Muscle layer of colon (tissue), 2 donors: ENCODE measurements at regions not wholly inside any gene's neighbourhood (a gene's known extent, or its start where the extent isn't known, plus 50 kb on each side); places are given as distances from the start of the nearest gene placed in this dataset.

Experiments
- H3K27ac ChIP-seq: one replicate; pipeline ENCODE4 v1.7.0; 2013; ENCODE audit warnings: low read depth, mild to moderate bottlenecking, low read length, moderate library complexity
- H3K27me3 ChIP-seq, 2 donors: one replicate each; pipeline ENCODE4 v1.7.0; 2013; ENCODE audit warnings: low read length in 2 of 2, mild to moderate bottlenecking in 2 of 2; ENCODE audit not compliant: insufficient read depth in 2 of 2, control insufficient read depth in 1 of 2
- H3K36me3 ChIP-seq: one replicate; pipeline ENCODE4 v1.7.0; 2013; ENCODE audit warnings: mild to moderate bottlenecking, low read length; ENCODE audit not compliant: insufficient read depth
- H3K4me1 ChIP-seq: one replicate; pipeline ENCODE4 v1.7.0; 2013; ENCODE audit warnings: mild to moderate bottlenecking, low read length; ENCODE audit not compliant: insufficient read depth
- H3K4me3 ChIP-seq, 2 donors: one replicate each; pipeline ENCODE4 v1.7.0; 2013; ENCODE audit warnings: low read length in 2 of 2, low read depth in 1 of 2, mild to moderate bottlenecking in 1 of 2, moderate library complexity in 1 of 2
- H3K9ac ChIP-seq: one replicate; pipeline ENCODE4 v1.7.0; 2013; ENCODE audit warnings: low read length
- H3K9me3 ChIP-seq: one replicate; pipeline ENCODE4 v1.7.0; 2013; ENCODE audit warnings: mild to moderate bottlenecking, low read length
- donor health status: abdominal sarcoma.
- donor health status: Adenocarcinoma of cecum.

DNA sequence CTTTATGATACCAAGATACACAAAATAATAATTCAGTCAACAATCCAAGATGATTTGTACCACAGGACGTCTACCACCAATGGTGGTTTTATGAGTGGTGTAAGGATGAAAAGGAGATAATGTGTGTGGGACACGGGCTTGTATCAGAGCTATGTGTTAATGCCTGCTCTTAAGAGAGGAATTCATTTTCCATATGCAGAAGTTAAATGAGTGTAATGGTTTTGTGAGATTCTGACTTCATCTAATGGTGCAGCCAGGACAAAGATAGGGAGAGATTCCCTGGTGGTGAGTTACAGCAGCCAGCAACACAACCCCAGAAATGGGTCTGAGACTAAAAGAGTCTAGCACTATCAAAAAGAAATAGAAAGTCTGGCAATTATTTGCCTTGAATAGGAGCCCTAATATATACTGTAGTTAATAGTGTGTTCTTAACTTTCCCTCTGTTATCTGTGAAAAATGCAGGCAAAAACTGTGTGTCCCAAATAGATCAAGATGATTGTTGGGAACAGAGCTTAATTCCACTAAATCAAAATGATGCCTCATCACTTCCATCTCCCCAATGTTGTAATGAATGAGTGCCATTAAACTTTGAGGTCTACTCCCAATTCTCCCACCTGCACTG is 455.0 kb upstream of the TCF4 start:
- Histone ChIP-seq H3K27ac (no peak overlapping the region), H3K36me3 (no peaks in the 10 kb centered on the region), H3K9me3 (no peaks in the 10 kb centered on the region), H3K27me3 (no peaks in the 10 kb centered on the region), H3K4me1 (no peaks in the 10 kb centered on the region), H3K4me3 (no peak overlapping the region), H3K9ac (no peak overlapping the region)

DNA sequence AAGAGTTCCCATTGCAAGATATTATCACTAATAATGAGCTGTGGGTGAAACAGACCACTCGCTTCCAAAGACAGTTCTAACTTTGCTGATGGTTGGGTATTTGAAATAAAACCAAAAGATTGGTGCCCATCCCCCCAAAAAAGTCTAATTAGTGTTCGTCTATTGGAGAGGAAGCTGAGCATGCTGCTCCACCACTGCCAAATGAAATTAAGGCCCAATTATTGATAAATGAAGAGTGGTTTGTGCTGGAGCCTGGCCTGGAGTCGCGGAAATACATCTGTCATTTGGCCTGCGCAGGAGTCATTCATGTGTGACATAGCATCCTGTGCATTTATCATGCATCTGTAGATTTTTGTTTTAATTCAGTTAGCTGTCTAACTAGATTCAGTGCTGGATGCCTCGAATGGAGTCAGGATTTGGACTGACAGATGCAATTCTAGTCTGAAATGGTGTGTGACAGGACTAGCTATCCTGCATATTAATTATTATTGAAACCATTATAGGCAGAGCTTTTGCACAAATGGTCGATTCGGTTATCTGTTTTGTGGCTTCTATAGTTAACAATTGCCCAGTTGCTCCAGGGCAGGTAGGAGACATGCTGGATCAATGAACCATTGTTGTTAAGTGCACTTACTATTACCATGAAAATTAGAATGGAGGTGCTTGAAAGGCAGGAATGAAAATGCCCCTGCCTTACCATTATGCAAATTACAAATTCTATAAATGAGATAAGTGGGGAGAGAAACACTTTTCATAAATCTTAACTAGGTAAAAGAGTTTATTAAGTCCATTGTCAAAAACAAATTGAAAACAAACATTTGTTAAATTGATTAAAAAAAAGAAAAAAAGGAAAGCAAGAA is 450.4 kb upstream of the TCF4 start:
- no peak overlapping the region for H3K9ac ChIP-seq
- H3K36me3 ChIP-seq = no peaks in the 10 kb centered on the region
- H3K4me1 ChIP-seq = no peaks in the 10 kb centered on the region

DNA sequence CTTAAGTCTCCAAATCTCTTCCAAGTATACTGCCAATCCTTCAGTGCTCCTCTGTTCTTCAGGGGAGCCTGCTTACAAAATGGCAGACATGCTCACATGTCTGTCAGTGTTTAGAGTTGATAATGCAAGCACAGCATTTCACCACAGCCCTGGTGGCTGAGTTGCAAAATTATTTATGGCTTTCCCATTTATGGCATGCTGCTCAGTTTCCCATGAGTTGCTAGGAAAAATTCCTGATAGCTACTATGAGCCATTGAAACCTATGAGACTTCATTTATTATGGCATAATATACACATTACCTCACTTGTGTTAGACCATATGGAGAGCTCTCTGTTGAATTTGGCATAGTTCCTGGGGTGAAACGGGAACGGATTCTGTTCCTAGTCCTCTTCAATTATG is 448.7 kb upstream of the TCF4 start:
- Histone ChIP-seq H3K4me1 (no peaks in the 10 kb centered on the region), H3K9ac (no peak overlapping the region), H3K36me3 (no peaks in the 10 kb centered on the region), H3K27ac (no peak overlapping the region), H3K9me3 (no peaks in the 10 kb centered on the region), H3K27me3 (no peaks in the 10 kb centered on the region), H3K4me3 (no peak overlapping the region)

More for the DNA sequence above, 450.4 kb upstream of the TCF4 start:
- Histone ChIP-seq H3K27ac (no peak overlapping the region), H3K4me3 (no peak overlapping the region), H3K27me3 (no peaks in the 10 kb centered on the region), H3K9me3 (no peaks in the 10 kb centered on the region)

DNA sequence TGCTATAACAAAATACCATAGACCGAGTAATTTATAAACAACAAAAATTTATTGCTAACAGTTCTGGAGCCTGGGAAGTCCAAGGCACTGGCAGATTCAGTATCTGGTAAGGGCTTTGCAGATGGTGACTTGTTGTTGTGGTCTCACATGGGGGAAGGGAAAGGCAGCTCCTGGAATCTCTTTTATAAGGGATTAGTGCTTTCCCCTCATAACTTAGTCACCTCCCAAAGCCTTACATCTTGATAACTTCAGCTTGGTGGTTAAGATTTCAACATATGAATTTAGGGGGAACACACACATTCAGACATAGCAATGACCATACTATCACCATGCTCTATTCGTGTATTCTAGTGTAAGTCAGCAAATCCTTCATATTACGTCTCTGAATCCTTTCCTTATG is 447.6 kb upstream of the TCF4 start:
- Histone ChIP-seq H3K4me3 (no peak overlapping the region), H3K9ac (no peak overlapping the region), H3K9me3 (no peaks in the 10 kb centered on the region), H3K36me3 (no peaks in the 10 kb centered on the region), H3K4me1 (no peaks in the 10 kb centered on the region), H3K27me3 (no peaks in the 10 kb centered on the region), H3K27ac (no peak overlapping the region)

DNA sequence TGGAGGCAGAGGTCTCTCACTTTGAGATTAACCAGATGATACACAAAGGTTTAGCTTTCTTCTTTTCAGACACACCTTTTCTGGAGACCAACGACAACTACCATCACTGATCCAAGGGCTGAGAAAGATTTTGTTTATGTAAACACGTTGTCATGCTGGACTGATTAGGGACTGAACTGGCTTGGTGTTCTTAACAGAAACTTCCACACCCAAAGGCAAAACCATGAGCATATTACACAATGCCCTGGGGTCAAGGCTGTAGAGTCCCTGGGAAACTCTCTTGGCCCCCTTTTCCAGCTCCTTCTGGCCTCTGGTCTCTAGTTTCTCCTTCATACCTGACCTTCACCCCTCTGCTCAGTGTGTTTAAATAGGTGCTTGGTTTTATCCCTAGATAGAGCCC is 447.0 kb upstream of the TCF4 start:
- no peaks in the 10 kb centered on the region for H3K4me1 ChIP-seq
- no peaks in the 10 kb centered on the region for H3K36me3 ChIP-seq
- no peaks in the 10 kb centered on the region for H3K9me3 ChIP-seq
- H3K27me3 ChIP-seq = no peaks in the 10 kb centered on the region
- H3K4me3 ChIP-seq = no peak overlapping the region
- no peak overlapping the region for H3K9ac ChIP-seq
- H3K27ac ChIP-seq = no peak overlapping the region

DNA sequence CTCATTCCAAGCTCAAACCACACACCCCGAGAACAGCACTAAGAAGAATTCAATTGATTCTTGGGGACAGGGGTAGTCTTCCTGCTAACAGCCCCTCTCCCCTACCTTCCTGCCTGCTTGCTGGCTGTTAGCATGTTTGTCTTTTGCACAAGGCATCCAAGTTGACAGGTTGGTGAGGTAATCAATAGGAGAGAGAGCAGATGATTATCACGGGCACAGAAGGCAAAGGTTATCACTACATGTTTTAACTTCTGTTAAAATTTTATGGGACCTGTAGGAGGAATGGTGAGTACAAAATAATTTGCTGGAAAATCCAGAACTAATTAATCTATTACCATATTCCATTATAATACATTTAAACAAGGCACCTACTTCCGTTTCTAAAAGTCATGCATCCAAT is 442.1 kb upstream of the TCF4 start:
- H3K27me3 ChIP-seq = no peaks in the 10 kb centered on the region
- no peak overlapping the region for H3K4me3 ChIP-seq
- H3K9ac ChIP-seq = no peak overlapping the region
- H3K27ac ChIP-seq = no peak overlapping the region
- no peaks in the 10 kb centered on the region for H3K4me1 ChIP-seq
- H3K36me3 ChIP-seq = no peaks in the 10 kb centered on the region
- H3K9me3 ChIP-seq = no peaks in the 10 kb centered on the region

DNA sequence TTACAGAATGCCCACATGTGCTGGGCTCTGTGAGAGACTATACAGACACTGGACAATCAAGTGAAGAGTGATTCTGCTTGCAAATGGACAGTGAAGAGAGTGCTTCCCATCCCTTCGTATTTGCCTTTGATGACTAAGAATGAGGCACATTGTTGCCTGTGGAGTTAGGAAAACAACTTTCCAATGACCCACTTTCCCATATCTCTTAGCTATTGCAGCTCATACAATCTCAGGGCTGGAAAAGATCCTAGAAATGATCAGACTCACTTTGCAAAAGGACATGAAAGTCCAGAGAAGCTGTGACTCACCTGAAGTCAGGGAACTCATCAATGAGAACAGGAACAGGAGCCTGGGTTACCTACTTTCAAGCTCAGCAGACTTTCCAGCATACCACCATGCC is 440.5 kb upstream of the TCF4 start:
- Histone ChIP-seq H3K27ac (no peak overlapping the region), H3K9ac (no peak overlapping the region), H3K4me1 (no peaks in the 10 kb centered on the region), H3K36me3 (no peaks in the 10 kb centered on the region), H3K9me3 (no peaks in the 10 kb centered on the region), H3K4me3 (no peak overlapping the region), H3K27me3 (no peaks in the 10 kb centered on the region)

DNA sequence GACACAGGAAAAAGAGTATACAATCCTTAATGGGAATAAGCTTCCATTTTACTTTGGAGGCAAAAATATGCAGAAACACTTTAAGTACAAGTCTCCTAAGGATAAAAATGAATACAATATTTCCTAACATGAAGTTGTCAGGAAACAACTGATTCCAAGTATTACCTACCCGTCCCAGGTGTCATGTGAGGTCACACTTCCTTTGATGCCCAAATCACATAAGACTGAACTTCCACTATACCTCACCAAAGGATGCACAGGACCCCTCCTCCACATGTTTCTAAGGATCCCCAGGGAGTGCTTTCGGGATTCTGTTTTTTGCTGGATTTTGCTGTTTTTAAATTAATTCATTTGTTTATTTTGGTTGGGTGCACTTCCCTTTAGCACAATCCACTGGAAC is 438.5 kb upstream of the TCF4 start:
- no peak overlapping the region for H3K9ac ChIP-seq
- H3K36me3 ChIP-seq = no peaks in the 10 kb centered on the region
- H3K27me3 ChIP-seq = no peaks in the 10 kb centered on the region

DNA sequence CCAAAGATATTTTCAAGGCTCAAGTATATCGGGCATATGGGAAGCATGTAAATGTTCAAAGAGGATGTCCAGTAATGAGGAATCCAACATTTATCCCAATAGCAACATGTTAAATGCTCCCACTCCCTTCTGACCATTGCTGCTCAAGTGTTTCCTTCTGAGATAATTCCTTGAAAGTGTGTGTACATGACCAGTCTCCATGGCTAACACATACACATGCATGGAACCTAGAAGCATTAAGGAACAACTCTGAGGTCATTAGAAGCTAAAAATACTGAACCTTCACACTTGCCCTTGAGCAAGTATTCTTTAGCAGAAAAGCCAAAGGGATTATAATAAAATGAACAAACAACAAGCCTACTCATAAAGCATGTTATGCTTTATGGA is 433.8 kb upstream of the TCF4 start:
- no peaks in the 10 kb centered on the region for H3K4me1 ChIP-seq
- no peak overlapping the region for H3K27ac ChIP-seq
- H3K9me3 ChIP-seq = no peaks in the 10 kb centered on the region
- no peaks in the 10 kb centered on the region for H3K36me3 ChIP-seq
- H3K4me3 ChIP-seq = no peak overlapping the region
- no peak overlapping the region for H3K9ac ChIP-seq
- no peaks in the 10 kb centered on the region for H3K27me3 ChIP-seq

More for the DNA sequence above, 438.5 kb upstream of the TCF4 start:
- H3K4me3 ChIP-seq = no peak overlapping the region
- no peak overlapping the region for H3K27ac ChIP-seq
- no peaks in the 10 kb centered on the region for H3K4me1 ChIP-seq
- no peaks in the 10 kb centered on the region for H3K9me3 ChIP-seq

DNA sequence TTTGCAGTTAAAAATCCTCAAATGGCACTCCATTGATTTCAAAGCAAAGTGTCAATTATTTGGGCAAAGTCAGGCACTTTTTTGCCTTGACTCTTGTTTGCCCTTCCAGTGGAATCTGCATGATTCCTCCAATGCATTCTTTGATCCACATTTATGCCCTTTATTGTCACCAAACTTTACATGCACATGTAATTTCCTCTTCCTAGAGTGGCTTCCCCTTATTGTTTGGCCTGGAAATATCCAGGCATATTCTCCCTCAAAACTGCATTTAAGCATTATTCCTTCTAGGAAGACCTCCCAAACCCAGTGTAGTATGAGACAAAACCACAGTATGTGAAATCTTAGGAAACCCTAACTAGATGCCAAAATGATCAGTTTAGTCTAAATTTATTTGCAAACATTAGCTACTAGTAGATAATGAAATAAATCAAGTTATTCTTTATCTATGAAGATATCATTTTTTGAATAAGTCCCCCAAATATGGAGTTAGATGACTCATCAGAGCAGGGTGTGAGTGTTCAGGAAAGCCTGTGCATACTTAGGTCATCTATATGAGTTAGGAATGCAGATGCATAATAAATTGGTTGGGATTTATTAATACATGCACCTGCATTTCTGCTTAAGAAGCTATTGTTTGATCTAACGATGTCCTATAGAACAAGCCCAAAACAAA is 433.3 kb upstream of the TCF4 start:
- Histone ChIP-seq H3K4me1 (no peaks in the 10 kb centered on the region), H3K9ac (no peak overlapping the region), H3K9me3 (no peaks in the 10 kb centered on the region), H3K27me3 (no peaks in the 10 kb centered on the region), H3K4me3 (no peak overlapping the region), H3K27ac (no peak overlapping the region), H3K36me3 (no peaks in the 10 kb centered on the region)

DNA sequence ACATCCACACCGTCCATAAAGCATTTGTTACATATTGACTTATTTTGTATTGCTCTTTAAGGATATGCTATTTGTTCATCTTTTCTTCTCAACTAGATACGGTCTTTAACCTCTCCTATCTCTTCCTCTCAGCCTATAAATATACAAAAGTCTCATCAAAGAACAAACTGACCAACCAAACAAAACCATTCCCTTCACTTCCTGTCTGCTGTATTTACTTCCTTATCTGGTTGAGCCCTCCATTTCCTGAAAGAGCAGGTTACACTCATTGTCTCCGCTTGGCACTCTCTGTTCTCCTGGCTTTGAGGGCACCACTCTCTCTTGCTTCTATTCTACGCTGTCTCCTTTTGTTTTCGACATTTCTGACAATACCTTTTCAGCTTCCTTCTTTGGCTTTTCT is 431.9 kb upstream of the TCF4 start:
- H3K4me1 ChIP-seq = no peaks in the 10 kb centered on the region
- H3K27ac ChIP-seq = no peak overlapping the region
- no peaks in the 10 kb centered on the region for H3K27me3 ChIP-seq
- H3K9ac ChIP-seq = no peak overlapping the region
- no peaks in the 10 kb centered on the region for H3K9me3 ChIP-seq
- H3K4me3 ChIP-seq = no peak overlapping the region
- no peaks in the 10 kb centered on the region for H3K36me3 ChIP-seq
